ENCODE measurements at regions not wholly inside any gene's neighbourhood (a gene's known extent, or its start where the extent isn't known, plus 50 kb on each side); places are given as distances from the start of the nearest gene placed in this dataset.
A peak's percentile ranks its signal among the peaks of the same experiment; 100 is the strongest.
"Not testable (repeated sequence)": the region's sequence is repeated elsewhere in the genome, so short reads cannot be mapped to it uniquely, and the experiment has no call there.

DNA sequence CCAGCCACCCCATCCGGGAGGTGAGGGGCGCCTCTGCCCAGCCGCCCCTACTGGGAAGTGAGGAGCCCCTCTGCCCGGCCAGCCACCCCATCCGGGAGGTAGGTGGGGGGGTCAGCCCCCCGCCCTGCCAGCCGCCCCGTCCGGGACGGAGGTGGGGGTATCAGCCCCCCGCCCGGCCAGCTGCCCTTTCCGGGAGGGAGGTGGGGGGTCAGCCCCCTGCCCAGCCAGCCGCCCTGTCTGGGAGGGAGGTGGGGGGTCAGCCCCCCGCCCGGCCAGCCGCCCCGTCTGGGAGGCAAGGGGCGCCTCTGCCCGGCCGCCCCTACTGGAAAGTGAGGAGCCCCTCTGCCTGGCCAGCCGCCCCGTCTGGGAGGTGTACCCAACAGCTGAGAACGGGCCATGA lies 299.4 kb upstream of the RORB start:
- not testable (repeated sequence) for DNase-seq (ENCODE audit: low read depth, low spot score)

DNA sequence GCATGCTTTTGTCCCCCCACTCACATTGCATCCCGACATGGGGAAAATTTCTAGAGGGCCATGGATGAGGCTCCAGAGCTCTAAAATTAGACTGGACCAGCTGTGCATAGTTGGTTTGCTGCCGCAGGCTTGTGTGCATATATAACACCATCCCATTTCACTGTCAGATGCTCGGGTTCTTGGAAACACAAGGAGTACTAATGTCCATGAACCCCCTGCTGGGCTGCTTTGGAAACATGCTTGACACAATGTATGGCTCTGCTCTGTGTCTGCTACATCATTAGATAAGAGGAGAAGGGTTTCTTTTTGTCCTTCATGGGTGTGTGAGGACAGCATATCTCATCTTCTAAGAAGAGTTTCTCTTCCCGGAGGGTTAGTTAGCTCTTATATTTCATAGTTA lies 292.1 kb upstream of the RORB start:
- no peak for DNase-seq (ENCODE audit: low read depth, low spot score)

DNA sequence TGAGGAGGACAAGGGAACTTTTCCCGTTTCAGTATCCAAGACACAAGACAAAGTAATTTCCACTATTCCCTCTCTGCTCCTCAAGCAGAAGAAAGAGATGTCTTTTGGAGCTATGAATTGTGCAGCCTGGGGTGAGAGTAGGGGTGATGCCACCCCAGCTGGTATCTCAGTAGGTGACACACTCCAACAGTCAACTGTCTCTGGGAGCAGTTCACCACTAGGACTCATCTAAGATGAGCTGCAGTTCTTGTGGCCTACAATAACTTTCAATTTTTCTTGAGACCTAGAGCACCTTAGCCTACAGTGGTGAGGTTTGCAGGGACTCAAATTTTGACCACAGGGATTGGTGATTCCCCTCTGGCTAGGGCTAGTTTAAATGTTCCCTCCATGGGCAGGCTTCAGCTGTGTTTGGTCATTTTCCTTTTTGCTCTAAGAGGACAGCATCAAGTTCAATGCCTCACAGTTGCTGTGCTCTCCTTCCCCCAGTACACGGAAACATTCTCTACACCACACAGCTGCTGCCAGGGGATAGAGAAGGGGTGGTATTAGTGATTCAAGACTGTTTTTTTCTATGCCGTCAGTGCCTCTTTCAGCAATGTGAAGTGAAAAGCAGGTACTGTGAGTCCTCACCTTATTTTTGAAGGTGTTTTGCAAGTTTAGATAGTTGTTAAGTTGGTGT lies 278.6 kb upstream of the RORB start:
- DNase-seq (ENCODE audit: low read depth, low spot score): no peak

DNA sequence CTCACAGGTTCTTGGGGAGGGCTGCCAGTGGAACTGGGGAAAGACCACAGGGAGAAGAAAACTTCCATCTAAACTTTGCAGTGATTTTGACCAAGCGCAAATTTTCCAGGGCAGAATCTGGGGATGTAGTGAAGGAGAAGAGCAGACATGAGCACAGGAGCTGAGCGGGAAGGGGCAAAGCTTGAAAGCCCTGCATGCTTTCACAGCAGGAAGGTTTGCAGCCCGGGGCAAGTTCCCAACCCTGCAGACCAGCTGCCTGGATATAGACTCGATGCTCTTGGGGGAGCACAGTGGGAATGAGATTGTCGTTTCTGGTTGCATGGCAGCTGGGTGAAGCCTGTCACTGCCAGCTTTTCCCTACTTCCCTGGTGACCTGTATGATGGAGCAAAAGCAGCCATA lies 276.8 kb upstream of the RORB start:
- peak; percentile 82 for DNase-seq (ENCODE audit: low read depth, low spot score)

DNA sequence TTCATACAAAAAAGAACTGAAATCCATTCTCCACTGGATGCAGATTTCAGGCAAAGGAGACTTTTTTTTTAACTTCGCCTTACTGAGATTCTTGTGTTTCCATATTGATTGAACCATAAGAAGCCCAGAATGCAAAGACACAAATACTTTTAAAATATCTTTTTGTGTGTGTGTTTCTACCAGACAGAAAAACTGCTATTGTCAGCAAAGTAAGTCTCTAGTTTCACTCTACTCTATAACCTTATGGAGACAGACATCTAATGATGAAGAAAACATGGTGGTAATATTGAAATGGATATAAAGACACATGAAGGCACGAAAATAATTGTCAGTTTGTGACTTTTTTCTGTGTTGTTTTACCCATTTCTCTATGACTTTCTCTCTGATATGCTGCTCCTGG lies 260.3 kb upstream of the RORB start:
- DNase-seq (ENCODE audit: low read depth, low spot score): no peak

DNA sequence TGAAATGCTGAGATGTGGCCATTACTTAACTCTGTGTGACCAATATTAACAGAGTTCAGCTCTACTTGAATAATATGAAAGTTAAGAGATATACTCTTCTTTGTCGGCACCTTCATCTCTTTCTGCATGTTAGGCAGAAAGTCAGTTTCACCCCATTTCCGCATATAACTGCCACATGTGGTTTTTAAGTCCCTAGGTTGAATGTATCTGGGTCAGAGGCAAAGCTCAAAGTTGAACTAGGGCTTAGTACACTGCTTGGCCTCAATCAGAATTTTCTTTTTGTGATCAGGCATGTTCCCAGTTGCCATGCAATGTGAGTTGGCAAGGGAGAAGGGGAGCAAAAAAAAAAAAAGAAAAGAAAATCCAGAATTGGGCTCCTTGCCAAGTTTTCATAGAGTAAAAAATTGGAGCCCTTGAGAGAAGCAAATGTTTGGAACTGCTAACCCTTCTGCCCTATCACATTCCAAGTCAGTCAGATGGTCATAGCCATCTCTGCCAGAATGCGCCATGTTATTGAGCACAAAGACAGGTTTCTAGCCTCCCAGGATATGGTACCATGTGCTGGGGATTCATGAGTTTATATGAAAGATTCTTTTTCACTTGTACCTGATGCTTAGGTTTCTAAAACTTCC lies 251.2 kb upstream of the RORB start:
- DNase-seq (ENCODE audit: low read depth, low spot score): no peak

DNA sequence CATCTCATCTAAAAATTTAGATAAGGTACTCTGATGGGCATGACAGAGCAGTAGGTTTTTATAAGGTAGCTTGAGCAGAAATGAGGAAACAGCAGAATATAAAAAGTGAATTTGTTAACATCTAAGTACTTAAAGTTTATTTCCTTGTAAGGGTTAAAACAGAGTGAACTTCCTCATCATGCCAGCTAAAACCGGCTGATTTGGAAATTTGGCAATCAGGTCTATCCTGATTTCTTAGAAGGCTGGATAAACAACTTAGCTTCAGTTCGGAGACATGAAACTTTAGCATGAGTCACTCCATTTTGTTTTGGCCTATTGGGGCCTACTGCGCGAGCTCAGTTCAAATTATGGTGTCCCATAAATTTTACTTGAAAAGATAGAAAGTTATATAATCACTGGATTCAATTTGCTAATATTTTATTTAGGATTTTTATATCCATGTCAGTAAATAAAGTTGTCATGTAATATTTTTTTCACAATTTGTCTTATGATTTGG lies 241.6 kb upstream of the RORB start:
- no peak for DNase-seq (ENCODE audit: low read depth, low spot score)

DNA sequence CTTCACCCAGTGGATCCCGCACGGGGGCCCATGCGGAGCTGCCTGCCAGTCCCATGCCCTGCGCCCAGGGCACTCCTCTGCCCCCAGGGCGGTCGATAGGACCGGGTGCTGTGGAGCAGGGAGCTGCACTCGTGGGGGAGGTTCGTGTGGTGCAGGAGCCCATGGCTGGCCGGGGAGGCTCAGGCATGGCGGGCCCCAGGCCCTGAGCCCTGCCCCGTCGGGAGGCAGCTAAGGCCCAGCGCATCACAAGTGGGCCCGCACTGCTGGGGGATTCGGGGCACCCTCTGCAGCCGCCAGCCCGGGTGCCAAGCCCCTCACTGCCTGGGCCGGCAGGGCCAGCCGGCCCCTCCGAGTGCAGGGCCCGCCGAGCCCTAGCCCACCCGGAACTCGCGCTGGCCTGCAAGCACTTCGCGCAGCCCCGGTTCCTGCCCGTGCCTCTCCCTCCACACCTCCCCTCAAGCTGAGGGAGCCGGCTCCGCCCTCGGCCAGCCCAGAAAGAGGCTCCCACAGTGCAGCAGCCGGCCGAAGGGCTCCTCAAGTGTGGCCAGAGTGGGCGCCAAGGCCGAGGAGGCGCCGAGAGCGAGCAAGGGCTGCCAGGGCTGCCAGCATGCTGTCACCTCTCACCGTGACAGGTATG lies 221.1 kb upstream of the RORB start:
- no peak for DNase-seq (ENCODE audit: low read depth, low spot score)

DNA sequence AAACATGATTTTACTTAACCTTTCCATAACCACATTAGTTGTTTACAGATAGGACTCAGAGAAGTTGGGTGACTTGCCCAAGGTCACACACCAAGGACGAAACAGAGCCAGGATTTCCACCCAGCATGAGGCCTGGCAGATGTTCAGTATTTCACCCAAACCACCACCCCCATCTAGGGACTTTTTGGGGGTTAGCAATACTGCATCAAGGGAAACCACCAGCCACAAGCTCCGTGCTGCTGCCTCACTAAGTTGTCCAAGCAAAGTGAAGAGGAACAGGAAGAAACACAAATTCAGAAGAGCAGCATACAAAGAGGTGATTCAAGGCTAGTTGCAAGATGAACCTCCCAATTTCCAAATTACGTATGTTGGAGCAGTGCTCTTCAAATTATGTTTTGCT lies 219.6 kb upstream of the RORB start:
- DNase-seq (ENCODE audit: low read depth, low spot score): no peak

DNA sequence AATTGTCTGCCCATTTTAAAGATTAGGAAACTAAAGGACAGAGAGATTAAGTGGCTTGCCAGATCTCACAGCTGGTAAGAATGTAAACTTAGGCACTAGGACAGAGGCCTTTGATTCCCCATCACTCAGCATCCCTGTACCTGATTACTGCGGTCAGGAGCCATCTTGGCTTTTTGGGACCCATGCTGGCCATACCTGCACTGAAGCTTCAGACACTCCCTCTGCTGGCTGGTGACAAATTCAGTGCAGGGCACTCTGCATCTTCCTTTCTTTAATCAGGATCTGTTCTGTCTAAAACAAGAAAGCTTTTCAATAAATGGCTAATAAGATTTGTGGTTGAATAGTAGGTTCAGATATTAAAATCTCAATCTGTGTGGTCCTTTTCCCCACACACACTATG lies 215.5 kb upstream of the RORB start:
- peak; percentile 31 for DNase-seq (ENCODE audit: low read depth, low spot score)

DNA sequence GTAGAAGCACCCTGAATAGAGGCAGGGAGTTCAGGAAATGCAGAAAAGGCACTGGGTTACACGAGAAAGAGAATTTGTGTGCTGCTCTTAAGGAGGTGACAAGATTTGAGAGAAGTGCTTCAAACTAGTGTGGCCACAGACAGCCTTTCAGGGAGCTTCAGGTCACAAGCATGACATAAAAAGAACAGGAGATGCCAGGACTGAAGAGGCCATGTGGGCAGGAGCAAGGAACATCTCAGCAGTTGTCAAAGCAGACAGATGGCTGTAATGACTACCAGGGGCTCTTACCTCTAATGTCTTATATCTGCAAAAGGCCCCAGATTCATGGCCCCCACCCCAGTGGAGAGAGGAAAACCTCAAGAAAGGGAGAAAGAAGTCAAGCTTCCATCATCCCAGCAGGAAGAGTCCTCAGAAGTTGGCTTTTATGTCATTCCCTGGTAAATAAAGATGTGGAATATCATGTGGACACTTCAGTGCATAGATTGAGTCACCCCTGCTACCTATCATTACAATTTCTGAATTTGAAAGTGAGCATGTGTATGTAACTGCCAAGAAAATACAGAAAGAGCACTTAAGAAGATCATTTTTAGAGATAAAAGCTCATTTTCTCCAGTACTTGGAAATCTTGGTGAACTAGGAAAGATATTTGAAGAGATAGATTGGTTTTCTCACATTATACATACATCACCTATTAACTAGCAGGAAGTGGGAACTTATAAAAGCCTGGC lies 214.4 kb upstream of the RORB start:
- no peak for DNase-seq (ENCODE audit: low read depth, low spot score)

DNA sequence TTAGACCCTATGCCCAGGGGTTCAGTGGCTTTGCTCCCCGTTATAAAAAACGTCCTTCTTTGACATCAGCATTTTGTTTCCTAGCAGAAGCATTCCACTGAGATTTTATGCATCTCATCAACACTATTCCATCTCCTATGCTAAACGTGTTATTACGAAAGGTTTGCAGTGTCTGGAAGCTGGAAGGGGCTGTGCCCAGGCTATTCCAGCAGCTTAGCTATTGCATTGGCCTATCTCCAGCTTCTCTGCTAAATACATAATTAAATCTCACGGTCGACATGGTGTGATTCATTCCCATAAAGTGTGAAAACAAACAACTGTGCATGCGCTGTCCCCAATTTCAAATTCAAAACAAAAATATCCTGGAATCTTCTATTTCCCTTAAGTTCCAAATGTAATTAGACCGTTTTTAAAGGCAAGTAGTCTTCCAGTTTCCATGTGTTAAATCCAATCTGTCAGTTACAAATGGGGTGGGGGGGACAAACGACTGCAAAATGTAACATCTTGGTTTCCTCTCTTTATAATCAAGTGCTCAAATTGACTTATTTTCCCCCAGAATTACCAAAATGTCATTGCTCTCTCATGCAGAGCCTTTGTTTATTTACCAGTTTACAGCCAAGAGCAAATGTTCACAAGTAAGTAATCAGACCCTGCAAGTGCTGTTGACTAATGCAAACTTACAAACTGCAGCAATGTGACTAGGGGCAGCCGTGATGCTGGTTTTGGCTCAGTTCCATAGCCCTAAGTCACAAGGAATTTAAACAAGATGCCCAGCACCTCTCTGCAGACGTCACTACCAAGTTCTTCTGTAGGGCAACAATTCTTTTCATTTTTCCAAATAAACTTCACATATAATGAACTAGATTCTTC lies 212.3 kb upstream of the RORB start:
- DNase-seq (ENCODE audit: low read depth, low spot score): no peak

DNA sequence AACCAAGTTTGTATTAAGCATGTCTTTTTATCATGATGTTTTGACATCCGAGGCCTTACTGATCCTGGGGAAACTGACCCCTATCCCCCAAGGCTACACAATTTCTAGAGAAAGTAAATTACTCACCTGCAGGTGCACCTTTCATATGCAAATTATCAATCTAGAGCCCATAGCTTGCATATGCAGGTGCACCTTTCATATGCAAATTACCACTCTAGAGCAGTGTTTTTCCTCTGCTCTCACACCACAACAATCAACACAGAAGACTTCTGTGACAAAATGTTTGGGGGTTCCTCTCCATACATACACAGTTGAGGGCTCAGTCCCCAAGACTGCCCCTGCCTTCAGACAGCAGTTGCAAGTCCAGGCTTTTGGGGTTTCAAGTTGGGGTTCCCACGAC lies 203.7 kb upstream of the RORB start:
- no peak for DNase-seq (ENCODE audit: low read depth, low spot score)

DNA sequence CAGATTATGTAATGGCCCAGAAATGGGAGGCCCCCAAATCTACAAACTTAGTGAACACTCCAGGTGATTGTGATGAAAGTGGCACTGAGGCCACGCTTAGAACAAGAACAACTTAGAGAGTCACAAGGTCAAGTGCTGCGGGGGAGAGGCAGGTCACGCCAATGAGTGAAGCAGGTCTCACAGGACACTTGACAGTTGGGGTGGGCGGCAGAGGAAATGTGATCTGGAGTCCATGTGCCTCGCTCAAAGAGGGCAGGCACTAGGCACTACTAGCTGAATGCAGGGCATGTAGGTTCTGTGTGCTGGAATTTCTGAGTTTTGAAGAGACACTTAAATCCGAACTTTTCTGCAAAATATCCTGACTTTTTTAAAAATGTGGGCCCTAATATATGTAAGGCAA lies 193.2 kb upstream of the RORB start:
- no peak for DNase-seq (ENCODE audit: low read depth, low spot score)

DNA sequence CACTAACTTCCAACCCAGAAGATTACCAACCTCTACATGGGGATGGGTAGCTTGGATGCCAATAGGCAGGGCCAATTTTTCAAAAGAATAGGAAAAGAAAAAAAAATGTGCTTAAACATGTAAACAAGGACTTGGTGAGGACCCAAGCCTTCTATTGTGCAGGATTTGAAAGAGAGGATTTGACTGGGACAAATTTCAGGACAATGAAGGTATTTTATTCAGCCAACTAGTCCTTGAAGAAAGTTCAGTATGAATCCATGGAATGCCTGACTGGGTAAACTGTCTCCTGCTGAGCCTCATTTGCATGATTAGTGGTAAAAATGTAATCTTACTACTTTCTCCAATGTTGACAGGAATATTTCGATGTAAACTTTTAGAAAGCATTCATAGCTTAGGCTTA lies 192.5 kb upstream of the RORB start:
- no peak for DNase-seq (ENCODE audit: low read depth, low spot score)

DNA sequence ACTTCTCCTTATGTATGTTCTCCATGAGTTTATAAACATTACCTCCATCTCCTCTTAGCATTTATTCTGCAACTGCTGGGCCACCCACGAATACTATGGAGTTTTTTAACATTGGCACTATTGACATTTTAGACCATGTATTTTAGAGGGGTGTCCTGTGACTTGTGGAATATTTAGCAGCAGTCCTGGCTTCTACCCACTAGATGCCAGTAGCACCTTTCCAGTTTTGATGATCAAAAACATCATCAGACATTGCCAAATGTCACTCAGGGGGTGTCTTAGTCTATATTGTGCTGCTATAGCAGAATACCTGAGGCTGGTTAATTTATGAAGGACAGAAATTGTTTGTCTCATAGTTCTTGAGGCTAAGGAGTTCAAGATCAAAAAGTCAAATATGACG lies 187.5 kb upstream of the RORB start:
- no peak for DNase-seq (ENCODE audit: low read depth, low spot score)

DNA sequence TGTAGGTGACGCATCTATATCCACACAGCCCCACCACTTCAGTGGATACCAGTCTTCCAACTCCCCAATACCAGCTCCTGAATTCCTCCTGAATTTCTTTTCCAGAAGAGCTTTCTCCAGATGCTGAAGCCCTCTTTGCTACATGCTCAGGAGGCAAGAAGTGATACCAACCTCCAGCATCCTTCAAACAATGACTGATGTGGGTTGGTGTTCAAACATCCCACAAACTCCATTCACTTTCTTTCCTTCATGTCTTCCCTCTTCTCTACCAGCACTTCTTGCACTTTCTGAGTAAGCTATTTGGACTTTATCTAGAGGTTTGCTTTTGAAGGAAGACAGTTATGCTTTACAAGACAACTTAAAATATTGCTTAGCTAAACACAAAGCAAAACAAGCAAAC lies 179.9 kb upstream of the RORB start:
- DNase-seq (ENCODE audit: low read depth, low spot score): no peak

DNA sequence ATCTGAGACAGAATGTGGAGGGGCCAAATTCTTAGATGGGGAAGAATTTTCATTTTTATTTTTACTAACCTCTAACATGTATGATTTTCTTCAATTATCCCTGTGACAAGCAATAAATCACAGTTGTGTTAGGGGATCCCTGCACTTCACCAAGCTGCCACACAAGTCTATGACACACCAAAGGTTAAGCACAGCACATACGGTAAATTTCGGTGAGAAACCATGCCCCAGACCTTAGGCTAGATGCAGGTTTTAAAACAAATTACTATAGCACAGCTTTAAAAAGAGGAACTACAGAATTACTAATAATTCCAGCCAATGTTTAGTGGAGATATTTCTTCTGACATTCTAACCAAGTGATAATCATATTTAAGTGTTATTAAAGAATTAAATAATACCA lies 175.7 kb upstream of the RORB start:
- DNase-seq (ENCODE audit: low read depth, low spot score): no peak

DNA sequence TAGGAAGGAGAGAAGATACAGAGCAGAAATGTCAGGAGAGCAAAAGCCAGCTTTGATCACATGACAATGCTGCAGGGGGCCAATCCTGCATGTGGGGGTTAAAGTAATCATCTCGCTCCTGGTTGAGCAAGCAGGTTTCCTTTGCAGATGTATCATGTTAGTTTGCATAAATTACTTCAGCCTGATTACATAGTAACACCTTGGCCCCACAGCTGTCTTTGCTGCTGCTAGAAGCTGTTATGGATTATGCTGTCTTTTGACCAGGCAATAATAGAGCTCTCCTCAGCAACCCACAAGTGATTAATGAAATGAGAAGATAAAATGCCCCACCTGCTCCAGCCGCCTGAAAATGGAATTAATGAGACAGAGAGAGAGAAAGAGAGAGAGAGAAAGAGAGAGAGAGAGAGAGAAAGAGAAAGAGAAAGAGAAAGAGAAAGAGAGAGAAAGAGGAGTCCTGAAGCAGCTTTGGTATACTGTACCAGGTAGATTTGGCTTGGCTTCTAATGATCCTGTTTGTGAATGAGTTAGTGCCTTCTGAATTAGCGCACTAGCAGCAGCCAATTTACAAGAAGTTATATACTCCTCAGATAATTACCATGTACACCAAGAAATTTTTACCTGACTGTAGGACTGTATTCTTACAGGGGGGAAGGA lies 174.3 kb upstream of the RORB start:
- no peak for DNase-seq (ENCODE audit: low read depth, low spot score)

DNA sequence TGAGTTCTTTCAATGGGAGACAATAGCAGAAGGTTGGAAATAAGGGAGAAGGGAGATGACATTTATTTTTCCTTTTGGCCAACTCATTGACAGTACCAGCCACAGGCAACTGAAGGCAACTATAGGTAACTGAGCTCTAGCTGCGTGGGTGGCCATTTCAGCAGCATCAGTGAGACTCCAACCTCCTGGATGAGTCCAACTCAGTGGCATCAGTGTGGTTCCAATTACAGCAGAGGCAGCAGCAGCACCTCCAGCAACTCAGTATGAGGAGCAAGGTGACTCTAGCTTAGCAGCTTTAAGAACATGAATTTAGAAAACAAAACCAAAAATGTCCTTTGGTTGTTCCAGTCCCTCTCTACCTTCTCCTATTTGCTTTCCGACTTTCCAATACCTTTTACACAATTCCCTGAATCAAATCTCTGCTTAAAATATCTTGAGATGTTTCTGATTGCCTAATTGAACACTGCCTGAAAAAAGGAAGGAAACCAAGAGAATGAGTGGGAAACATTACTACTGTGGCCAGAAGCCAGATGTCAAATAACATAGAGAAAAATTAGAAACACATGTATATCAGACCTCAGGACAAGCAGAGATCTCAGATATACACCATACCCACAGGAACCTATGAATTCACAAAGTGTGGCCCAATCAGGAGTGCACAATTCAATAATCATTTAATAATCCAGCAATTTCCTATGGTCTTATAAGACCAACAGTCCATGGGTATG lies 166.5 kb upstream of the RORB start:
- DNase-seq (ENCODE audit: low read depth, low spot score): no peak
